ENCODE measurements at regions not wholly inside any gene's neighbourhood (a gene's known extent, or its start where the extent isn't known, plus 50 kb on each side); places are given as distances from the start of the nearest gene placed in this dataset.

DNA sequence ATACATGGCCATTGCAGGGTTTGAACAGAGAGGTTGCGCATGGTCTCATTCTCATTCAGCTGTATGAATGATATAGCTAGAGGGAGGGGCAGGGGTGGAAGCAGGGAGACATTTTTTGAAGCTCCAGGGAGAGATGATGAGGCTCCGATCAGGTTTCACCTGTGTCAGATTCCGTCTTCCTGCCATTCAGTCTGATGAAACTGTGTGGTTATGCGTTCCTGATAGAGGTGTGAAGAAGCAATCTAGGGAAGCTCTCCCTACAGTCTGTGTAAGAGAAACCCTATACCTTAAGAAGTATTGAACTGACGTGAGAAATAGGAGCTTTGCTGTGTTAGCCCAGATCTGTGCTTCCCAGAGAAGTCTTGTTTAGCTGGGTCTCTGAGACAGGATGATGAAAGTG lies 171.9 kb upstream of the NDN start:
- Histone ChIP-seq H3K27ac (ENCODE audit: control insufficient read depth, insufficient read depth) (no peak overlapping the region), H3K9me3 (replicated peaks; ENCODE audit: control insufficient read depth, insufficient read depth, low read length) (no peaks in the 10 kb centered on the region; the same call in 2 of the 3 replicates), H3K9ac (ENCODE audit: control insufficient read depth, insufficient read depth, low read length) (no peak overlapping the region), H2AFZ (ENCODE audit: control insufficient read depth, low read depth, low read length) (no peak overlapping the region), H3K79me2 (ENCODE audit: control insufficient read depth, insufficient read depth, low read length) (no peaks in the 10 kb centered on the region), H3K27me3 (replicated peaks in 1 of 2; ENCODE audit: control insufficient read depth in 2 of 2, insufficient read depth in 2 of 2, low read length in 1 of 2) (no peaks in the 10 kb centered on the region), H3K4me1 (ENCODE audit: control insufficient read depth, insufficient read depth, low read length) (no peaks in the 10 kb centered on the region), H3K4me2 (ENCODE audit: control insufficient read depth, insufficient read depth) (no peak overlapping the region), H3K4me3 (no peak overlapping the region), H3K36me3 (ENCODE audit: control insufficient read depth in 2 of 2, insufficient read depth in 2 of 2, low read length in 1 of 2) (no peaks in the 10 kb centered on the region), H4K20me1 (ENCODE audit: control insufficient read depth, insufficient read depth) (no peaks in the 10 kb centered on the region)
- FAIRE-seq (no peak), DNase-seq (ENCODE audit: low read depth, low spot score) (no peak), ATAC-seq (no peak)
- ChIA-PET SMC1A (ENCODE audit: uncharacterized antibody, unreplicated experiment) (no interaction called here), POLR2A (no interaction called here), RAD21 (ENCODE audit: unreplicated experiment) (no interaction called here), CTCF (no interaction called here)
- BruUV-seq (replicated peaks) = no TSS peak
- in situ Hi-C loops (cut with MboI) (no loop called here), intact Hi-C loops (cut with micrococcal nuclease; ENCODE audit: unreplicated experiment) (loop anchor here (10.0 kb wide), 1 partner anchor 56 kb away; no protein-coding TSS in a partner anchor)
- 22% methylated on average over 5 of the region's 5 CpGs for WGBS (ENCODE audit: insufficient coverage, insufficient replicate concordance, low lambda C conversion rate, missing lambda C conversion rate)
- TF ChIP-seq, protein P1, sequence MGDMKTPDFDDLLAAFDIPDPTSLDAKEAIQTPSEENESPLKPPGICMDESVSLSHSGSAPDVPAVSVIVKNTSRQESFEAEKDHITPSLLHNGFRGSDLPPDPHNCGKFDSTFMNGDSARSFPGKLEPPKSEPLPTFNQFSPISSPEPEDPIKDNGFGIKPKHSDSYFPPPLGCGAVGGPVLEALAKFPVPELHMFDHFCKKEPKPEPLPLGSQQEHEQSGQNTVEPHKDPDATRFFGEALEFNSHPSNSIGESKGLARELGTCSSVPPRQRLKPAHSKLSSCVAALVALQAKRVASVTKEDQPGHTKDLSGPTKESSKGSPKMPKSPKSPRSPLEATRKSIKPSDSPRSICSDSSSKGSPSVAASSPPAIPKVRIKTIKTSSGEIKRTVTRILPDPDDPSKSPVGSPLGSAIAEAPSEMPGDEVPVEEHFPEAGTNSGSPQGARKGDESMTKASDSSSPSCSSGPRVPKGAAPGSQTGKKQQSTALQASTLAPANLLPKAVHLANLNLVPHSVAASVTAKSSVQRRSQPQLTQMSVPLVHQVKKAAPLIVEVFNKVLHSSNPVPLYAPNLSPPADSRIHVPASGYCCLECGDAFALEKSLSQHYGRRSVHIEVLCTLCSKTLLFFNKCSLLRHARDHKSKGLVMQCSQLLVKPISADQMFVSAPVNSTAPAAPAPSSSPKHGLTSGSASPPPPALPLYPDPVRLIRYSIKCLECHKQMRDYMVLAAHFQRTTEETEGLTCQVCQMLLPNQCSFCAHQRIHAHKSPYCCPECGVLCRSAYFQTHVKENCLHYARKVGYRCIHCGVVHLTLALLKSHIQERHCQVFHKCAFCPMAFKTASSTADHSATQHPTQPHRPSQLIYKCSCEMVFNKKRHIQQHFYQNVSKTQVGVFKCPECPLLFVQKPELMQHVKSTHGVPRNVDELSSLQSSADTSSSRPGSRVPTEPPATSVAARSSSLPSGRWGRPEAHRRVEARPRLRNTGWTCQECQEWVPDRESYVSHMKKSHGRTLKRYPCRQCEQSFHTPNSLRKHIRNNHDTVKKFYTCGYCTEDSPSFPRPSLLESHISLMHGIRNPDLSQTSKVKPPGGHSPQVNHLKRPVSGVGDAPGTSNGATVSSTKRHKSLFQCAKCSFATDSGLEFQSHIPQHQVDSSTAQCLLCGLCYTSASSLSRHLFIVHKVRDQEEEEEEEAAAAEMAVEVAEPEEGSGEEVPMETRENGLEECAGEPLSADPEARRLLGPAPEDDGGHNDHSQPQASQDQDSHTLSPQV (IDR thresholded peaks at IDR 0.05) = no peak
- no peak for TF ChIP-seq ZZZ3 (IDR thresholded peaks at IDR 0.05; ENCODE audit: control insufficient read depth, insufficient read length, low read depth)
- TF ChIP-seq ZNF207 (IDR thresholded peaks at IDR 0.05; ENCODE audit: borderline replicate concordance) = no peak
- TF ChIP-seq, protein P2, sequence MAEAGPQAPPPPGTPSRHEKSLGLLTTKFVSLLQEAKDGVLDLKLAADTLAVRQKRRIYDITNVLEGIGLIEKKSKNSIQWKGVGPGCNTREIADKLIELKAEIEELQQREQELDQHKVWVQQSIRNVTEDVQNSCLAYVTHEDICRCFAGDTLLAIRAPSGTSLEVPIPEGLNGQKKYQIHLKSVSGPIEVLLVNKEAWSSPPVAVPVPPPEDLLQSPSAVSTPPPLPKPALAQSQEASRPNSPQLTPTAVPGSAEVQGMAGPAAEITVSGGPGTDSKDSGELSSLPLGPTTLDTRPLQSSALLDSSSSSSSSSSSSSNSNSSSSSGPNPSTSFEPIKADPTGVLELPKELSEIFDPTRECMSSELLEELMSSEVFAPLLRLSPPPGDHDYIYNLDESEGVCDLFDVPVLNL (IDR thresholded peaks at IDR 0.05; ENCODE audit: low read depth, low read length) = no peak
- no peak for TF ChIP-seq MEF2B (IDR thresholded peaks at IDR 0.05; ENCODE audit: partially characterized antibody, poor library complexity, severe bottlenecking)
- TF ChIP-seq PAX8 (IDR thresholded peaks at IDR 0.05) = no peak
- no peak for TF ChIP-seq RELA (IDR thresholded peaks at IDR 0.05; ENCODE audit: borderline replicate concordance, partially characterized antibody)
- TF ChIP-seq BRCA1 (IDR thresholded peaks at IDR 0.05; ENCODE audit: low read depth, low read length) = no peak
- TF ChIP-seq, protein P3, sequence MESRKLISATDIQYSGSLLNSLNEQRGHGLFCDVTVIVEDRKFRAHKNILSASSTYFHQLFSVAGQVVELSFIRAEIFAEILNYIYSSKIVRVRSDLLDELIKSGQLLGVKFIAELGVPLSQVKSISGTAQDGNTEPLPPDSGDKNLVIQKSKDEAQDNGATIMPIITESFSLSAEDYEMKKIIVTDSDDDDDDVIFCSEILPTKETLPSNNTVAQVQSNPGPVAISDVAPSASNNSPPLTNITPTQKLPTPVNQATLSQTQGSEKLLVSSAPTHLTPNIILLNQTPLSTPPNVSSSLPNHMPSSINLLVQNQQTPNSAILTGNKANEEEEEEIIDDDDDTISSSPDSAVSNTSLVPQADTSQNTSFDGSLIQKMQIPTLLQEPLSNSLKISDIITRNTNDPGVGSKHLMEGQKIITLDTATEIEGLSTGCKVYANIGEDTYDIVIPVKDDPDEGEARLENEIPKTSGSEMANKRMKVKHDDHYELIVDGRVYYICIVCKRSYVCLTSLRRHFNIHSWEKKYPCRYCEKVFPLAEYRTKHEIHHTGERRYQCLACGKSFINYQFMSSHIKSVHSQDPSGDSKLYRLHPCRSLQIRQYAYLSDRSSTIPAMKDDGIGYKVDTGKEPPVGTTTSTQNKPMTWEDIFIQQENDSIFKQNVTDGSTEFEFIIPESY (IDR thresholded peaks at IDR 0.05) = no peak
- no peak for TF ChIP-seq ZSCAN29 (IDR thresholded peaks at IDR 0.05)
- no peak for TF ChIP-seq CBX3 (IDR thresholded peaks at IDR 0.05; ENCODE audit: borderline replicate concordance, low read depth)
- no peak for TF ChIP-seq LARP7 (IDR thresholded peaks at IDR 0.05)
- no peak for TF ChIP-seq ZNF217 (IDR thresholded peaks at IDR 0.05)
- no peak for TF ChIP-seq HCFC1 (IDR thresholded peaks at IDR 0.05; ENCODE audit: low read length)
- TF ChIP-seq RCOR1 (conservative IDR thresholded peaks at IDR 0.05; ENCODE audit: low read depth, low read length) = no peak
- TF ChIP-seq MTA3 (IDR thresholded peaks at IDR 0.05; ENCODE audit: borderline replicate concordance, low read length) = no peak

Data from GM12878 (cell line).